ENCODE measurements at regions not wholly inside any gene's neighbourhood (a gene's known extent, or its start where the extent isn't known, plus 50 kb on each side); places are given as distances from the start of the nearest gene placed in this dataset.
"Not testable (repeated sequence)": the region's sequence is repeated elsewhere in the genome, so short reads cannot be mapped to it uniquely, and the experiment has no call there.

DNA sequence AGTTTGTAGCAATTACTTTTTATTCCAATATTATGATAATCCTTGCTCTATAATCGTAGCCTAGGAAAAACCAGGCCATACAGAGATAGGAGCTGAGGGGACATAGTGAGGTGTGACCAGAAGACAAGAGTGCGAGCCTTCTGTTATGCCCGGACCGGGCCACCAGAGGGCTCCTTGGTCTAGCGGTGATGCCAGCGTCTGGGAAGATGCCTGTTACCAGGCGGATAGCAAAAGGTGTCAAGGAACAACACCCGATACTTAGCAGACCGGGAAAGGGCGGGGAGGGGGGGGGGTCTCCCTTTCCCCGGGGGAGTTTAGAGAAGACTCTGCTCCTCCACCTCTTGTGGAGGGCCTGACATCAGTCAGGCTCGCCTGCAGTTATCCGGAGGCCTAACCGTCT, 67.1 kb upstream of the MUC20 start:
- TF ChIP-seq, protein P1, sequence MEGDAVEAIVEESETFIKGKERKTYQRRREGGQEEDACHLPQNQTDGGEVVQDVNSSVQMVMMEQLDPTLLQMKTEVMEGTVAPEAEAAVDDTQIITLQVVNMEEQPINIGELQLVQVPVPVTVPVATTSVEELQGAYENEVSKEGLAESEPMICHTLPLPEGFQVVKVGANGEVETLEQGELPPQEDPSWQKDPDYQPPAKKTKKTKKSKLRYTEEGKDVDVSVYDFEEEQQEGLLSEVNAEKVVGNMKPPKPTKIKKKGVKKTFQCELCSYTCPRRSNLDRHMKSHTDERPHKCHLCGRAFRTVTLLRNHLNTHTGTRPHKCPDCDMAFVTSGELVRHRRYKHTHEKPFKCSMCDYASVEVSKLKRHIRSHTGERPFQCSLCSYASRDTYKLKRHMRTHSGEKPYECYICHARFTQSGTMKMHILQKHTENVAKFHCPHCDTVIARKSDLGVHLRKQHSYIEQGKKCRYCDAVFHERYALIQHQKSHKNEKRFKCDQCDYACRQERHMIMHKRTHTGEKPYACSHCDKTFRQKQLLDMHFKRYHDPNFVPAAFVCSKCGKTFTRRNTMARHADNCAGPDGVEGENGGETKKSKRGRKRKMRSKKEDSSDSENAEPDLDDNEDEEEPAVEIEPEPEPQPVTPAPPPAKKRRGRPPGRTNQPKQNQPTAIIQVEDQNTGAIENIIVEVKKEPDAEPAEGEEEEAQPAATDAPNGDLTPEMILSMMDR (IDR thresholded peaks at IDR 0.05; ENCODE audit: low read depth, low read length, poor library complexity, severe bottlenecking) = not testable (repeated sequence)
- TF ChIP-seq EZH2phosphoT487 (IDR thresholded peaks at IDR 0.05; ENCODE audit: borderline replicate concordance, low read length) = not testable (repeated sequence)
